GM12891 (cell line): ENCODE measurements at regions not wholly inside any gene's neighbourhood (a gene's known extent, or its start where the extent isn't known, plus 50 kb on each side); places are given as distances from the start of the nearest gene placed in this dataset.

Source experiments
- PAX5 ChIP-seq: IDR thresholded peaks from 2 replicates; pipeline ENCODE4 v1.6.1; 2011; ENCODE audit warnings: low read length, moderate library complexity, mild to moderate bottlenecking; ENCODE audit not compliant: insufficient read depth, severe bottlenecking
- POLR2A ChIP-seq: IDR thresholded peaks from 2 replicates; pipeline ENCODE4 v1.6.1; 2011; ENCODE audit warnings: low read depth, low read length, control low read depth
- POLR2AphosphoS5 ChIP-seq: IDR thresholded peaks from 2 replicates; pipeline ENCODE4 v1.6.1; 2011; ENCODE audit warnings: low read depth, low read length, control low read depth
- POU2F2 ChIP-seq: IDR thresholded peaks from 2 replicates; pipeline ENCODE4 v1.6.1; 2011; ENCODE audit warnings: low read depth, mild to moderate bottlenecking, control low read depth, low read length, moderate library complexity
- SPI1 ChIP-seq: IDR thresholded peaks from 2 replicates; pipeline ENCODE4 v1.6.1; 2011; ENCODE audit warnings: low read depth, low read length, control low read depth
- TAF1 ChIP-seq: IDR thresholded peaks from 2 replicates; pipeline ENCODE4 v1.6.1; 2011; ENCODE audit warnings: low read depth, low read length, control low read depth

DNA sequence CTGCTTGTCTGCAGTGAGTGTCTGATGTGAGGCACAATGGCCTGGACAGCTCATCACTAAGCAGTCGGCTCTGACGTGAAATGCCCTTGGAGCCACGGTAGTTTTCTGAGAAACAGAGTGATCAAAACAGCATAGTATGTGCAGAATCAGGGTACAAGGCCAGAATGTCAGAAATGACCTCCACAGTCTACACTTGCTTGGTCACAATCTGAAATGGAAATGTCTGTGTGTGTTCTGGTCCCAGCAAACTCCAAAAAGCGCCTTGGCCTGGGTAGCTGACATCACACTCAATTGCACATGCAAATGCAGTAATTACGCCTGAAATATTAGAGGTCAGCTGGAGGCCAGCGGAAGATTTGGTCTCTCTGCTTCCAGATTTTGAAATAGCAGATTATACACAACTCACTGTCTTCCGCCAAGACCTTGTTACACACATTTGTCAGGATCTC lies 95.4 kb downstream of the CTAGE1 start:
- TF ChIP-seq POLR2A (no peak), POLR2AphosphoS5 (no peak), SPI1 (no peak), TAF1 (no peak), POU2F2 (no peak), PAX5 (no peak)
